ENCODE measurements at regions not wholly inside any gene's neighbourhood (a gene's known extent, or its start where the extent isn't known, plus 50 kb on each side); places are given as distances from the start of the nearest gene placed in this dataset.

GRCh38 chr10:29084681-29085307 is 204.1 kb upstream of the LYZL1 start:
- Histone ChIP-seq H3K36me3 (ENCODE audit: insufficient read depth, low read length) (no peaks in the 10 kb centered on the region), H3K27me3 (ENCODE audit: insufficient read depth, low read length) (no peaks in the 10 kb centered on the region), H3K4me2 (ENCODE audit: low read length) (no peak overlapping the region), H3K79me2 (ENCODE audit: insufficient read depth, low read length) (no peaks in the 10 kb centered on the region), H3K4me1 (ENCODE audit: insufficient read depth, low read length, severe bottlenecking) (no peaks in the 10 kb centered on the region), H3K9me2 (ENCODE audit: low read depth, low read length) (no peaks in the 10 kb centered on the region), H3K9me3 (ENCODE audit: low read length) (no peaks in the 10 kb centered on the region), H3K9ac (ENCODE audit: low read length) (no peak overlapping the region), H3F3A (ENCODE audit: insufficient read depth, low read length) (no peaks in the 10 kb centered on the region), H3K4me3 (ENCODE audit: low read depth, low read length, poor library complexity, severe bottlenecking) (no peak overlapping the region), H4K20me1 (ENCODE audit: insufficient read depth, low read length) (no peaks in the 10 kb centered on the region), H3K27ac (ENCODE audit: low read depth, low read length, poor library complexity, severe bottlenecking) (no peak overlapping the region), H2AFZ (ENCODE audit: low read length) (no peak overlapping the region)
- TF ChIP-seq EZH2 (IDR thresholded peaks at IDR 0.05; ENCODE audit: borderline replicate concordance, low read length), result no peak
- TF ChIP-seq, protein P1, sequence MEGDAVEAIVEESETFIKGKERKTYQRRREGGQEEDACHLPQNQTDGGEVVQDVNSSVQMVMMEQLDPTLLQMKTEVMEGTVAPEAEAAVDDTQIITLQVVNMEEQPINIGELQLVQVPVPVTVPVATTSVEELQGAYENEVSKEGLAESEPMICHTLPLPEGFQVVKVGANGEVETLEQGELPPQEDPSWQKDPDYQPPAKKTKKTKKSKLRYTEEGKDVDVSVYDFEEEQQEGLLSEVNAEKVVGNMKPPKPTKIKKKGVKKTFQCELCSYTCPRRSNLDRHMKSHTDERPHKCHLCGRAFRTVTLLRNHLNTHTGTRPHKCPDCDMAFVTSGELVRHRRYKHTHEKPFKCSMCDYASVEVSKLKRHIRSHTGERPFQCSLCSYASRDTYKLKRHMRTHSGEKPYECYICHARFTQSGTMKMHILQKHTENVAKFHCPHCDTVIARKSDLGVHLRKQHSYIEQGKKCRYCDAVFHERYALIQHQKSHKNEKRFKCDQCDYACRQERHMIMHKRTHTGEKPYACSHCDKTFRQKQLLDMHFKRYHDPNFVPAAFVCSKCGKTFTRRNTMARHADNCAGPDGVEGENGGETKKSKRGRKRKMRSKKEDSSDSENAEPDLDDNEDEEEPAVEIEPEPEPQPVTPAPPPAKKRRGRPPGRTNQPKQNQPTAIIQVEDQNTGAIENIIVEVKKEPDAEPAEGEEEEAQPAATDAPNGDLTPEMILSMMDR (IDR thresholded peaks at IDR 0.05; ENCODE audit: low read length), result no peak

DNA sequence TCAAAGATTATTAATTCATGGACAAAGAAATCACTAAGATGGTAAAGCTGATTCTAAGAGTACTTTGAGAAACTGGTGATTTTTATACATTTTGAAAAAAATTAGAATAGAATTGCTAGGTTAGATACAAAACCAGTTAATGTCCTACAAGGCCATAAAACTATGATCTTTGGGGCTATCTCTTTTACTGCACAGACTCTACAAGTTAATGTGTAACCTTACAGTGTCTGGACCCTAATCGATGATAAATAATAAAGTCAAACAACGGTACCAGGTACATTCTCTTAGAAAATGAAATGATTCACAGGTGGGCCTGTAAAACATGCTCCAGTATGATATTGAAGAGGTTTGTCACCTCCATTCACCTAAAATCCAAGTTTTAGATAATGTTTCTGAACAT is 199.8 kb upstream of the LYZL1 start:
- Histone ChIP-seq H3K36me3 (ENCODE audit: insufficient read depth, low read length) (no peaks in the 10 kb centered on the region), H2AFZ (ENCODE audit: low read length) (no peak overlapping the region), H3K4me2 (ENCODE audit: low read length) (no peak overlapping the region), H3K4me1 (ENCODE audit: insufficient read depth, low read length, severe bottlenecking) (no peaks in the 10 kb centered on the region), H3K9ac (ENCODE audit: low read length) (no peak overlapping the region), H3K9me3 (ENCODE audit: low read length) (no peaks in the 10 kb centered on the region), H3K4me3 (ENCODE audit: low read depth, low read length, poor library complexity, severe bottlenecking) (no peak overlapping the region), H3F3A (ENCODE audit: insufficient read depth, low read length) (no peaks in the 10 kb centered on the region), H4K20me1 (ENCODE audit: insufficient read depth, low read length) (no peaks in the 10 kb centered on the region), H3K79me2 (ENCODE audit: insufficient read depth, low read length) (no peaks in the 10 kb centered on the region), H3K27me3 (ENCODE audit: insufficient read depth, low read length) (no peaks in the 10 kb centered on the region), H3K9me2 (ENCODE audit: low read depth, low read length) (no peaks in the 10 kb centered on the region), H3K27ac (ENCODE audit: low read depth, low read length, poor library complexity, severe bottlenecking) (no peak overlapping the region)
- no peak for TF ChIP-seq EZH2 (IDR thresholded peaks at IDR 0.05; ENCODE audit: borderline replicate concordance, low read length)
- TF ChIP-seq, protein P1 (IDR thresholded peaks at IDR 0.05; ENCODE audit: low read length), result no peak

DNA sequence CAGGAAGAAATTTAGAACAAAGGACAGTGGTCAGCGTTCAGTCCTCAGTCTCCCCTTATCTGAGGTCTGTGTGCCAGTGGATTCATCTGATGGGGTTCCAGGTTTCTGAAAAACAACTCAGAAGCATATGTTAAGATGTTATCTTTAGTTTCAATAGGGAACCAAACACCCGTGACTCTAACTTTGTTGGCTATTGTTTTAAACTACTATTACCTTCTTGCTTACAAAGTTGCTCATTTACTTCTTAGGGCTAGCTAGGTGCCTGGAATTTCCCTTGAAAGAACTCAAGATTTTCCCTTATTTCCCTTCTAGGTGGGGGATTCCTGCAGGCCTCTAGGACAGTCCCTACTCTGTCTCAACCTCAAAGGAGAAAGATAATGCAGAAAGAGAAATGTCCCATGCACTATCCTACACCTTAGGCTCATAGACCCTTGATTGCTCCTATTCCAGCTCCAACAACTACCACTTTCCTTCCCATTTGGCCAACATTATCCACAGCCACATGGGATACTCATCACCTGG is 192.5 kb upstream of the LYZL1 start:
- Histone ChIP-seq H3K9me3 (ENCODE audit: low read length) (no peaks in the 10 kb centered on the region), H2AFZ (ENCODE audit: low read length) (no peak overlapping the region), H3K9me2 (ENCODE audit: low read depth, low read length) (no peaks in the 10 kb centered on the region), H4K20me1 (ENCODE audit: insufficient read depth, low read length) (no peaks in the 10 kb centered on the region), H3K79me2 (ENCODE audit: insufficient read depth, low read length) (no peaks in the 10 kb centered on the region), H3K4me3 (ENCODE audit: low read depth, low read length, poor library complexity, severe bottlenecking) (no peak overlapping the region), H3F3A (ENCODE audit: insufficient read depth, low read length) (no peaks in the 10 kb centered on the region), H3K36me3 (ENCODE audit: insufficient read depth, low read length) (no peaks in the 10 kb centered on the region), H3K27me3 (ENCODE audit: insufficient read depth, low read length) (no peaks in the 10 kb centered on the region), H3K4me1 (ENCODE audit: insufficient read depth, low read length, severe bottlenecking) (no peaks in the 10 kb centered on the region), H3K27ac (ENCODE audit: low read depth, low read length, poor library complexity, severe bottlenecking) (no peak overlapping the region), H3K9ac (ENCODE audit: low read length) (no peak overlapping the region), H3K4me2 (ENCODE audit: low read length) (no peak overlapping the region)
- TF ChIP-seq EZH2 (IDR thresholded peaks at IDR 0.05; ENCODE audit: borderline replicate concordance, low read length), result no peak
- TF ChIP-seq, protein P1 (IDR thresholded peaks at IDR 0.05; ENCODE audit: low read length), result no peak

All from OCI-LY1 (cell line).